Left ventricle myocardium superior (tissue), 1 donor: ENCODE measurements at regions not wholly inside any gene's neighbourhood (a gene's known extent, or its start where the extent isn't known, plus 50 kb on each side); places are given as distances from the start of the nearest gene placed in this dataset.

ENCODE experiments used
- ATAC-seq: fragments of 200-7000 bp; cut with Tn5 transposase; one replicate; pipeline ENCODE4 v1.9.1; 2020; ENCODE audit warnings: mild to moderate bottlenecking, moderate library complexity
- DNase-seq: peaks from one replicate; pipeline ENCODE4 v3.0.0-alpha.2; 2020
- intact Hi-C: fragments of 100-400 bp; cut with micrococcal nuclease; formaldehyde crosslinking; loops from one replicate; pipeline ENCODE4 v1.11.0; 2022
- donor health status: DM: no; HTN: yes; CAD: no; lungs with severe emphysema.

GRCh38 chr5:106727071-106727470 is 943.7 kb downstream of the EFNA5 start:
- DNase-seq (no peak), ATAC-seq (no peak)
- intact Hi-C loops = no loop called here

GRCh38 chr5:106720367-106720766 is 950.4 kb downstream of the EFNA5 start:
- intact Hi-C loops = no loop called here
- ATAC-seq (no peak), DNase-seq (no peak)

GRCh38 chr5:106699796-106700195 is 970.9 kb downstream of the EFNA5 start:
- ATAC-seq (no peak), DNase-seq (no peak)
- intact Hi-C loops = no loop called here

DNA sequence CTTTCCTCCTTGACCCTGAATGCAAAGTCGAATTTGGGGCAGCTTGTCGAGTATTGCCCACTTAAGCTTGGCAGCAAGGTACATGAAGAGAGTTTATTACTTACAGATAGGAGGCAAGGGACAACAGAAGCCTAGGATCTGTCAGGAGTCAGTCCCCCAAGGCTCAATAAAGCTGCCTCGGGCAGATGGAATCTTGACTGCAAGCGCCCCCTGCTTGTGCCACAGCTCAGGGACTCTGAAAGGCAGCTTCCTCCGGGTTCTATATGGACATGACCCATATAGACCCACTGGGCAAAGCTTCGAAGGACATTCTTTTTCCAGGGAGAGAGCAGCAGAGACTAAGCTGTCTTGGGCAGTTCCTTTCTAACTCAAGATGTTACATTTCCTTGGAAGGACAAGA is 971.5 kb downstream of the EFNA5 start:
- ATAC-seq (no peak), DNase-seq (no peak)
- intact Hi-C loops = no loop called here

GRCh38 chr5:106698169-106698568 is 972.6 kb downstream of the EFNA5 start:
- intact Hi-C loops = no loop called here
- no peak for ATAC-seq
- no peak for DNase-seq

- DNase-seq (no peak), ATAC-seq (no peak)
- intact Hi-C loops = no loop called here
Measured at GRCh38 chr5:106691701-106692100, 979.0 kb downstream of the EFNA5 start.

GRCh38 chr5:106690585-106690984 is 980.2 kb downstream of the EFNA5 start:
- intact Hi-C loops = no loop called here
- DNase-seq (no peak), ATAC-seq (no peak)

DNA sequence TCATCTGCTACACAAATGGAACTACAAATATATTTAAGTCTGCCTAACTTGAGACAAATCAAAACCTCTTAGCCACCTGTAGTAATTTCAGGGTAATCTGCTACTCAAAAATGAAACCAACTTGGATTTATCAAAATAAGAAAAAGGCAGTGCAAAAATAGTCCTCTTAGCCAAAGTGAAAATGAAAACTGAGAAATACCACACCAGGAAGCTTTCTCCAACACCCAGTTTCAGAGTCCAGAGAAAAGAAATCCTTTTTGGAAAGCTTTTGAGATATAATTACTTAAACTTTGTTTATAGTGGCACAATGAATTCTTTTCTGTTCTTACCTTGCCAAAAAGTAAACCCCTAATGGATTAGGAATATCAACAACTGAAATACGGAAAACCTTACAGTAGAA is 990.4 kb downstream of the EFNA5 start:
- ATAC-seq = no peak
- intact Hi-C loops = no loop called here
- DNase-seq = no peak

GRCh38 chr5:106677057-106677456 is 993.7 kb downstream of the EFNA5 start:
- ATAC-seq (no peak), DNase-seq (no peak)

GRCh38 chr5:106675687-106676086 is 995.0 kb downstream of the EFNA5 start:
- intact Hi-C loops = no loop called here
- no peak for ATAC-seq
- no peak for DNase-seq

More at GRCh38 chr5:106677057-106677456, 993.7 kb downstream of the EFNA5 start:
- intact Hi-C loops = no loop called here

DNA sequence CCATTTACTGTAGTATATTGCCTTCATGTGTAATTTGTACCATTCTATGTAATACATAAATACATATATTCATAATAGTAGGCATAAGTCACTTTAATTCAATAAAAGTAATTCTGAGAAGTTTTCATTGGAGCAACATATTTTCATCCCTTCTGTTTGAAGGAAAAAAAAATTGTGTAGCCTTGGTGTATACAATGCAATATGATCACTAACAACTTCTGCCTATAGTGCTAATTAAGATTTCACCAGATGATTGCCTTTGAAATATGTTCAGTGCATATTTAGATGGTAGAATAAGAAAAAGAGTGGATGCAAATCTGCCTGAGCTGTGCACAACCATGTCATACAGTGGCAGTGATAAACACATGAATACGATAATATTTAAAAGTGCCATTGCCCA is 996.8 kb downstream of the EFNA5 start:
- intact Hi-C loops = no loop called here
- no peak for ATAC-seq
- no peak for DNase-seq

DNA sequence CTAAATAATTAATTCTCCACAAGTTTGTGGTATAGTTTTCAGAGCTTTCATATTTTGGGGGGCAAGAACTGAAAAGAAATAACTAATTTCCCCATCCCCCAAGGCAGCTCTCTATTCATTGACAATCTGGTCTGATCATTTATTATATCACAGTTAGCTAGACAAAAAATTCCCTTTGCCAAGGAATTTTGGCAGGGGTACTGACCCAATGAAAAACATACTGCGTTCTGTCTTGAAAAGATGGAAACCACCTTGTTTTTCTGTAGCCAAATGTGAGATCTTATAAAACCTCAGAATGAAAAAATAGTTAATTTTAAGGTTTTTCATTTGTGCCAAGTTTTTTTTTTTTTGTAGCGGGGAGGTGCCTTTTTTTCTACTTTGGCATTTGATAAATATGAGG is 1008.9 kb downstream of the EFNA5 start:
- DNase-seq (no peak), ATAC-seq (no peak)
- intact Hi-C loops = no loop called here

DNA sequence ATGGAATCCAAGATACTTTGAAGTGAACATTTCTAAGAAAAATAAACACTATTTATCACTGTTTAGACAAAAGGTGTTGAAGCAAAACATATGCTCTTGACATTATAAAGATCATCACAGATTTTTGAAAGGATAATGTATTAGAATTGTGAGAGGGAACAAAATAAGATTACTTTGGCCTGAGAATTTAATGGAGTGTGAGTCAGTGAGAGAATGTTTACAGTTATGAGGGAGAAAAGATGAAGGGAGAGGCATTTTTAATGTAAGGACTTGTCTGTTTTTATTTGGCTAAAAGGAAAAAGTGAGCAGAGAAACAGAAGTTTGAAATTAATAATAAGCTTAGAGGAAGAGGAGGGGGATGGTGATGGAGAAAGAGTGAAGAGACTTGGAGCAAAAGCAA is 1010.1 kb downstream of the EFNA5 start:
- intact Hi-C loops = no loop called here
- no peak for DNase-seq
- ATAC-seq = no peak

DNA sequence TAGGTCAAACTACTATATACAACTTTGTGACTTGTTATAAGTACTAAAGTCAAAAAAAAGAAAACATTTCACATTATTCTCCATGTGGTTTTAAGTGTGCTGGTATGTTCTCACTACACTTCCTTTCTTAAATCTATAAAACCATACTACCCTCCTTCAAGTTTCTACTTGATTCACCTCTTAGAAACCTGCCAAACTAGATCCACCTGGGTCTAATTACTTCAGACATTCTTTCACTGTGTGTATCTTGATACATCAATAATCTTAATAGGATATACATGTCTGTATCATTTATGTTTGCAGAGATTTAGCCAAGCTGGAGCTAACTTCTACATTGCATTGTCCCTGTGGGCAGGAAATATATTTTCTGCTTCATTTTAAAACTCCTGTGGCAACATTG is 1012.6 kb downstream of the EFNA5 start:
- ATAC-seq = no peak
- intact Hi-C loops = no loop called here

GRCh38 chr5:106656821-106657220 is 1013.9 kb downstream of the EFNA5 start:
- intact Hi-C loops = no loop called here
- ATAC-seq (no peak), DNase-seq (no peak)

More for the DNA sequence above, 1012.6 kb downstream of the EFNA5 start:
- no peak for DNase-seq

GRCh38 chr5:106649031-106649430 is 1021.7 kb downstream of the EFNA5 start:
- DNase-seq (no peak), ATAC-seq (no peak)
- intact Hi-C loops = no loop called here

DNA sequence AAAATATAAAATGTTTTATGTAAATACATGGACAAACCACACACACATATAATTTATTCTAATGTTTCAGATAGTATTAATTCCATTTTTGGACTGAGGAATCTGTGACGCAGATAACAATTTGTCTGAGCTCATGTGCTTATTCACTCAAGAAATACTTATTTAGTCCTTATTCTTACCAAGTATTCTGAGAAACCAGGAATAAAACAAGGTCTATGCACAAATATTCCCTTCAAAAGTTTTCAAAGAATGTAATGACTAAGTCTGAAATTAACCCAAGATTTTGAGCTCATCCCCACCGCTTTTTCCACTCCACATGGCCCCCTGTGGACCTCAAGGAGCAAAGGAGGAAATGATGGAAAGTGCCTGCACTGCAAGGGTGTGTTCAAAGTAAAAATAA is 1022.3 kb downstream of the EFNA5 start:
- no peak for DNase-seq
- intact Hi-C loops = no loop called here
- no peak for ATAC-seq

DNA sequence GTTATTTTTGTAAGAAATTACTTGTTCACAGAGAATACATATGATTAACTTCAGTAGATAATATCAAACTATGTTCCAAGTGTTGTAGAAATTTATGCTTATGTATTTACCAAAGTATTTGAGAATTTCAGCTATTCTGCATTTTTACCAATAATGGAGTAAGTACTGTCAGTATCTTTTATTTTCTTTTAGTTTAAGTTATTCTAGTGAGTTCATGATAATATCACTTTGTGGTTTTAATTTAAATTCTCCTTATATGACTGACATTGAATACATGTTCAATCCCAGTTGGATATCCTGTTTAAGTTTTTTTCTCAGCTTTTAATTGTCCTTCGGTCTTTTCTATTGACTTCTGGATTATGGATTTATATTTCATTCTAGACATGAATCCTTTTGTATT is 1024.6 kb downstream of the EFNA5 start:
- intact Hi-C loops = no loop called here
- no peak for ATAC-seq
- DNase-seq = no peak

DNA sequence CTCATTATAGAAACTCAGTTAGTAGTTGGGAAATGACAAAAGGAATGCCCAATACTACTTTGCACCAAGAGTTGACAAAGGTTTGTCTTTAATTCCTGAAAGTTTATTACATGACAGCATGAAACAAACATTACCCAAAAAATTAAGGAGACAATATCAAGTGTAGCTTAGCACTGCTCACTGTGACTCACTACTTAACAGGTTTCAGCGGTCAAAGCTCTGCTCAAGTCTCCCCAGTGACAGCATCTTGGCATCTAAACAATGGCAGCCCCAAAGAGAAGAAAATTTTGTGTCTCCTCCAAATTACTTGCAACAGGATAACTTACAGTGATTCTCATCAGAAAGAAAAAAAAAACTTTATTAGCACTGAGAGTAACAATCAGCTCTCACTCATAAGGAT is 1030.2 kb downstream of the EFNA5 start:
- ATAC-seq = no peak
- no peak for DNase-seq
- intact Hi-C loops = no loop called here

- intact Hi-C loops = no loop called here
- DNase-seq = no peak
- no peak for ATAC-seq
Measured at GRCh38 chr5:106639488-106639887, 1031.2 kb downstream of the EFNA5 start.

DNA sequence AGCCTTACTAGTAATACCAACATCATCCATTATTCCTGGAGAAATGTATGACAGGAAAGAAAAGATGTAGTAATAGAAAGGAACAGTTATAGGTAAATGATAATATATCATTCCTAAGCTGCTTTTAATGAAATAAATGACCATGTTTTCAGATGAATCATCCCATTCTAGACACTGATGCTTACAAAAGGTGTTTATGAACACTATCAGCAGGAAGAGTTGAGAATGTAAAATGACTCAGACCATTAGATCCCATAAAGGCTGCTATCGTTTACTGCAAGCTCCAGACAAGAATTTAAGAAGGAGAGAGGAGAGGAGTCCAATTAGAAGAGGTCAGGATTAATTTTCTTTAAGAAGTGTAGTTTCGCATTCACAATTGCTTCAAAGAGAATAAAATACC is 1033.5 kb downstream of the EFNA5 start:
- intact Hi-C loops = no loop called here
- no peak for DNase-seq
- ATAC-seq = no peak

- ATAC-seq (no peak), DNase-seq (no peak)
- intact Hi-C loops = no loop called here
Measured at GRCh38 chr5:106634375-106634774, 1036.4 kb downstream of the EFNA5 start.
